ENCODE measurements at regions not wholly inside any gene's neighbourhood (a gene's known extent, or its start where the extent isn't known, plus 50 kb on each side); places are given as distances from the start of the nearest gene placed in this dataset.

GRCh38 chr15:87597346-87598052 is 659.0 kb downstream of the NTRK3 start:
- DNase-seq (ENCODE audit: low read depth in 1 of 2, low spot score in 1 of 2), result no peak
- TF ChIP-seq JUND (IDR thresholded peaks at IDR 0.05; ENCODE audit: low read depth), result no peak
- in situ Hi-C loops (cut with HindIII; ENCODE audit: low pct_unique_long_range_greater_than_20kb, low sequenced_read_pairs), result no loop called here

- TF ChIP-seq JUND (IDR thresholded peaks at IDR 0.05; ENCODE audit: low read depth), result no peak
Measured at GRCh38 chr15:87591582-87591981, 665.0 kb downstream of the NTRK3 start.

GRCh38 chr15:87591042-87591441 is 665.5 kb downstream of the NTRK3 start:
- no peak for DNase-seq (ENCODE audit: low read depth in 1 of 2, low spot score in 1 of 2)
- TF ChIP-seq JUND (IDR thresholded peaks at IDR 0.05; ENCODE audit: low read depth), result no peak
- in situ Hi-C loops (cut with HindIII; ENCODE audit: low pct_unique_long_range_greater_than_20kb, low sequenced_read_pairs), result no loop called here

More at GRCh38 chr15:87591582-87591981, 665.0 kb downstream of the NTRK3 start:
- no peak for DNase-seq (ENCODE audit: low read depth in 1 of 2, low spot score in 1 of 2)
- in situ Hi-C loops (cut with HindIII; ENCODE audit: low pct_unique_long_range_greater_than_20kb, low sequenced_read_pairs), result no loop called here

- in situ Hi-C loops (cut with HindIII; ENCODE audit: low pct_unique_long_range_greater_than_20kb, low sequenced_read_pairs), result no loop called here
- no peak for DNase-seq (ENCODE audit: low read depth in 1 of 2, low spot score in 1 of 2)
- TF ChIP-seq JUND (IDR thresholded peaks at IDR 0.05; ENCODE audit: low read depth), result no peak
Measured at GRCh38 chr15:87589134-87589533, 667.4 kb downstream of the NTRK3 start.

GRCh38 chr15:87582169-87582568 is 674.4 kb downstream of the NTRK3 start:
- TF ChIP-seq JUND (IDR thresholded peaks at IDR 0.05; ENCODE audit: low read depth), result no peak
- in situ Hi-C loops (cut with HindIII; ENCODE audit: low pct_unique_long_range_greater_than_20kb, low sequenced_read_pairs), result no loop called here
- no peak for DNase-seq (ENCODE audit: low read depth in 1 of 2, low spot score in 1 of 2)

- in situ Hi-C loops (cut with HindIII; ENCODE audit: low pct_unique_long_range_greater_than_20kb, low sequenced_read_pairs), result no loop called here
- no peak for TF ChIP-seq JUND (IDR thresholded peaks at IDR 0.05; ENCODE audit: low read depth)
Measured at GRCh38 chr15:87579537-87579936, 677.0 kb downstream of the NTRK3 start.

GRCh38 chr15:87578776-87579175 is 677.8 kb downstream of the NTRK3 start:
- in situ Hi-C loops (cut with HindIII; ENCODE audit: low pct_unique_long_range_greater_than_20kb, low sequenced_read_pairs), result no loop called here
- TF ChIP-seq JUND (IDR thresholded peaks at IDR 0.05; ENCODE audit: low read depth), result no peak
- DNase-seq (ENCODE audit: low read depth in 1 of 2, low spot score in 1 of 2), result no peak

More at GRCh38 chr15:87579537-87579936, 677.0 kb downstream of the NTRK3 start:
- no peak for DNase-seq (ENCODE audit: low read depth in 1 of 2, low spot score in 1 of 2)

GRCh38 chr15:87577336-87577735 is 679.2 kb downstream of the NTRK3 start:
- TF ChIP-seq JUND (IDR thresholded peaks at IDR 0.05; ENCODE audit: low read depth), result no peak
- no peak for DNase-seq (ENCODE audit: low read depth in 1 of 2, low spot score in 1 of 2)
- in situ Hi-C loops (cut with HindIII; ENCODE audit: low pct_unique_long_range_greater_than_20kb, low sequenced_read_pairs), result no loop called here

- in situ Hi-C loops (cut with HindIII; ENCODE audit: low pct_unique_long_range_greater_than_20kb, low sequenced_read_pairs), result no loop called here
- peak in 1 of 2 experiments; percentile 38 for DNase-seq (ENCODE audit: low read depth in 1 of 2, low spot score in 1 of 2)
- TF ChIP-seq JUND (IDR thresholded peaks at IDR 0.05; ENCODE audit: low read depth), result no peak
Measured at GRCh38 chr15:87576486-87577176, 679.9 kb downstream of the NTRK3 start.

GRCh38 chr15:87575896-87576473 is 680.6 kb downstream of the NTRK3 start:
- in situ Hi-C loops (cut with HindIII; ENCODE audit: low pct_unique_long_range_greater_than_20kb, low sequenced_read_pairs), result no loop called here
- DNase-seq (ENCODE audit: low read depth in 1 of 2, low spot score in 1 of 2), result peak in 1 of 2 experiments; percentile 19
- TF ChIP-seq JUND (IDR thresholded peaks at IDR 0.05; ENCODE audit: low read depth), result no peak

- in situ Hi-C loops (cut with HindIII; ENCODE audit: low pct_unique_long_range_greater_than_20kb, low sequenced_read_pairs), result no loop called here
- no peak for DNase-seq (ENCODE audit: low read depth in 1 of 2, low spot score in 1 of 2)
- no peak for TF ChIP-seq JUND (IDR thresholded peaks at IDR 0.05; ENCODE audit: low read depth)
Measured at GRCh38 chr15:87573534-87573933, 683.0 kb downstream of the NTRK3 start.

- in situ Hi-C loops (cut with HindIII; ENCODE audit: low pct_unique_long_range_greater_than_20kb, low sequenced_read_pairs), result no loop called here
- no peak for TF ChIP-seq JUND (IDR thresholded peaks at IDR 0.05; ENCODE audit: low read depth)
Measured at GRCh38 chr15:87573039-87573438, 683.5 kb downstream of the NTRK3 start.

GRCh38 chr15:87572381-87572910 is 684.1 kb downstream of the NTRK3 start:
- DNase-seq (ENCODE audit: low read depth in 1 of 2, low spot score in 1 of 2), result no peak
- no peak for TF ChIP-seq JUND (IDR thresholded peaks at IDR 0.05; ENCODE audit: low read depth)
- in situ Hi-C loops (cut with HindIII; ENCODE audit: low pct_unique_long_range_greater_than_20kb, low sequenced_read_pairs), result no loop called here

More at GRCh38 chr15:87573039-87573438, 683.5 kb downstream of the NTRK3 start:
- DNase-seq (ENCODE audit: low read depth in 1 of 2, low spot score in 1 of 2), result no peak
